K562 (cell line): ENCODE measurements at regions not wholly inside any gene's neighbourhood (a gene's known extent, or its start where the extent isn't known, plus 50 kb on each side); places are given as distances from the start of the nearest gene placed in this dataset.

Experiments
- ATAC-seq: fragments of 200-7000 bp; cut with Tn5 transposase; 3 replicates; pipeline ENCODE4 v1.9.1; 2020; ENCODE audit warnings: moderate library complexity
- BruUV-seq: library from RNA; stranded (reverse); fragments of 400-500 nt; replicated peaks from 2 replicates; lab custom pipeline; 2021; lab: Mats Ljungman, UMichigan
- CTCF ChIA-PET: fragments of 300-600 bp; formaldehyde crosslinking; extraction: SDS; loops from one replicate; lab custom pipeline; 2021; ENCODE audit warnings: low intra/inter-chr PET ratio; lab: Yijun Ruan, JAX
- POLR2A ChIA-PET: fragments of 300-600, 350-650 bp; sonication (Branson Sonifier 250); formaldehyde crosslinking; extraction: SDS; loops from one replicate; lab custom pipeline; 2021; ENCODE audit warnings: antibody characterized with exemption, inconsistent platforms; lab: Yijun Ruan, JAX
- DNase-seq, 4 experiments: peaks; one replicate each; pipeline versions ENCODE4 v3.0.0 to v3.0.0-alpha.2; 2011 to 2018; ENCODE audit warnings: low spot score in 3 of 4, mixed read lengths in 3 of 4; ENCODE audit errors: extremely low read depth in 1 of 4
- FAIRE-seq: peaks from 2 replicates; lab custom pipeline; 2011; peaks lifted over from hg19 to GRCh38; lab: Jason Lieb, UNC
- H2AFZ ChIP-seq: 2 replicates; pipeline ENCODE4 v1.6.0; 2011; ENCODE audit warnings: low read depth, low read length, control low read depth, inconsistent platforms
- H3K27ac ChIP-seq: fragments of 200-600 bp; 3 replicates; pipeline ENCODE4 v1.8.0; 2011; ENCODE audit warnings: low read depth, mild to moderate bottlenecking, control low read depth, inconsistent platforms, low read length, moderate library complexity, mixed read lengths; ENCODE audit errors: extremely low read depth
- H3K27me3 ChIP-seq, 2 experiments: fragments of 300-600 bp in 1 of 2; 2 replicates in 1 of 2; 3 replicates in 1 of 2; pipeline versions ENCODE4 v1.6.0 to v1.8.0; 2011; ENCODE audit warnings: inconsistent platforms in 2 of 2, low read length in 2 of 2, mild to moderate bottlenecking in 1 of 2, mixed read lengths in 1 of 2, moderate library complexity in 1 of 2; ENCODE audit not compliant: control insufficient read depth in 2 of 2, insufficient read depth in 2 of 2
- H3K36me3 ChIP-seq: fragments of 300-600 bp; 3 replicates; pipeline ENCODE4 v1.8.0; 2011; ENCODE audit warnings: mild to moderate bottlenecking, low read length, inconsistent platforms; ENCODE audit not compliant: control insufficient read depth, insufficient read depth
- H3K4me1 ChIP-seq, 2 experiments: fragments of 200-600 bp in 1 of 2; replicated peaks in 1 of 2; 2 replicates in 1 of 2; 3 replicates in 1 of 2; pipeline versions ENCODE4 v1.5.1 to v1.8.0; 2011; ENCODE audit warnings: inconsistent platforms in 2 of 2, low read length in 2 of 2, mild to moderate bottlenecking in 1 of 2, mixed read lengths in 1 of 2, moderate library complexity in 1 of 2; ENCODE audit not compliant: control insufficient read depth in 2 of 2, insufficient read depth in 2 of 2
- H3K4me2 ChIP-seq: 2 replicates; pipeline ENCODE4 v1.6.1; 2011; ENCODE audit warnings: low read length, control low read depth, inconsistent platforms, mixed read lengths; ENCODE audit not compliant: insufficient read depth
- H3K4me3 ChIP-seq: fragments of 200-600 bp; sonication (generic), shearing (Covaris generic); 2 replicates; pipeline ENCODE4 v1.5.1; 2016; ENCODE audit warnings: control low read depth, inconsistent platforms
- H3K79me2 ChIP-seq: fragments of 200-600 bp; 3 replicates; pipeline ENCODE4 v1.8.0; 2011; ENCODE audit warnings: low read length, inconsistent platforms; ENCODE audit not compliant: control insufficient read depth, insufficient read depth
- H3K9ac ChIP-seq, 2 experiments: 2 replicates each; pipeline versions ENCODE4 v1.6.0 to v1.6.1; 2011; ENCODE audit warnings: low read depth in 2 of 2, low read length in 2 of 2, control low read depth in 1 of 2, inconsistent platforms in 1 of 2, mild to moderate bottlenecking in 1 of 2, mixed read lengths in 1 of 2; ENCODE audit not compliant: insufficient read depth in 1 of 2
- H3K9me1 ChIP-seq: one replicate; pipeline ENCODE4 v1.6.0; 2011; ENCODE audit warnings: inconsistent platforms, mild to moderate bottlenecking, low read length, moderate library complexity; ENCODE audit not compliant: control insufficient read depth, insufficient read depth
- H3K9me3 ChIP-seq: replicated peaks from 2 replicates; pipeline ENCODE4 v1.5.1; 2011; ENCODE audit warnings: low read depth, low read length, inconsistent platforms; ENCODE audit not compliant: control insufficient read depth, insufficient read depth
- H4K20me1 ChIP-seq: replicated peaks from 2 replicates; pipeline ENCODE4 v1.6.1; 2011; ENCODE audit warnings: low read length, inconsistent platforms, mixed read lengths; ENCODE audit not compliant: control insufficient read depth, insufficient read depth
- CEBPG ChIP-seq, 3 experiments: fragments of 200-800 bp in 1 of 3; sonication (Bioruptor generic) in 1 of 3; sonication (generic) in 1 of 3; formaldehyde crosslinking in 1 of 3; IDR thresholded peaks in 2 of 3; conservative IDR thresholded peaks in 1 of 3; 2 replicates each; pipeline versions ENCODE4 v1.6.1 to v1.8.0; 2016 to 2022; ENCODE audit warnings: missing compliant biosample characterization in 2 of 3, missing genetic modification characterization in 2 of 3, mild to moderate bottlenecking in 1 of 3, missing genetic modification reagents in 1 of 3
- ZBTB7A ChIP-seq: IDR thresholded peaks from 2 replicates; pipeline ENCODE4 v1.6.1; 2011; ENCODE audit warnings: low read depth, mild to moderate bottlenecking, low read length, moderate library complexity, borderline replicate concordance; ENCODE audit not compliant: control insufficient read depth
- ZNF583 ChIP-seq: fragments of 250-450 bp; sonication (Bioruptor Pico); IDR thresholded peaks from 2 replicates; pipeline ENCODE4 v1.4.0; 2020
- WGBS: fragments of 100-300 bp; shearing (Covaris generic); methylation state at CpG from one replicate; pipeline ENCODE4 v1.1.6; 2016; ENCODE audit warnings: low coverage, mixed read lengths; ENCODE audit not compliant: insufficient coverage; ENCODE audit errors: missing lambda C conversion rate; 5-methylcytosine and 5-hydroxymethylcytosine counted together
- in situ Hi-C: fragments of 300-500 bp; cut with MboI; formaldehyde crosslinking; loops from 4 replicates; pipeline ENCODE4 v1.15.0; 2018; ENCODE audit warnings: inconsistent platforms, mixed read lengths
- intact Hi-C: fragments of 100-400 bp; cut with micrococcal nuclease; formaldehyde crosslinking; loops from 2 replicates; pipeline ENCODE4 v1.14.2; 2022
- TF ChIP-seq, protein P1 (sequence below): sonication (generic); formaldehyde crosslinking; IDR thresholded peaks from 2 replicates; pipeline ENCODE4 v1.8.0; 2023; ENCODE audit warnings: missing genetic modification reagents, mild to moderate bottlenecking, borderline replicate concordance
- TF ChIP-seq, protein P2 (sequence below): sonication (generic); formaldehyde crosslinking; IDR thresholded peaks from 2 replicates; pipeline ENCODE4 v1.8.1; 2022; ENCODE audit warnings: missing genetic modification reagents

DNA sequence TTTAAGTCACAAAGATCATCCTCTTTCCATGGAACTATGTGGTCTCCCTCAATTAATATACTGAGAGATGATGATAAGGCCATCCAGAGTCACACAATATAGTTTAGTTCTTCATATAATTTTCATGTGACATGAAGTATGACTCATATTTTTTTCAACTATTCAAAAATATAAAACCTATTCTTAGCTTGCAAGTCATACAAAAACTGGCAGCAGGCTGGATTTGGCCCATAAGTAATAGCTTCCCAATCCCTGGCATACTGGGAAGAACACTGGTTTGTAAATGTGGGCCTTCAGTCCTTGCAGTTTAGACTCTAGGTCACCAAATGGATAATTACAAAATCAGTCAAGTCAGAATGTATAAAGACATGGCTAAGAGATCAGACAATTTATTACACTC is 356.6 kb downstream of the PPP1R3A start (continued):
- TF ChIP-seq, protein P1, sequence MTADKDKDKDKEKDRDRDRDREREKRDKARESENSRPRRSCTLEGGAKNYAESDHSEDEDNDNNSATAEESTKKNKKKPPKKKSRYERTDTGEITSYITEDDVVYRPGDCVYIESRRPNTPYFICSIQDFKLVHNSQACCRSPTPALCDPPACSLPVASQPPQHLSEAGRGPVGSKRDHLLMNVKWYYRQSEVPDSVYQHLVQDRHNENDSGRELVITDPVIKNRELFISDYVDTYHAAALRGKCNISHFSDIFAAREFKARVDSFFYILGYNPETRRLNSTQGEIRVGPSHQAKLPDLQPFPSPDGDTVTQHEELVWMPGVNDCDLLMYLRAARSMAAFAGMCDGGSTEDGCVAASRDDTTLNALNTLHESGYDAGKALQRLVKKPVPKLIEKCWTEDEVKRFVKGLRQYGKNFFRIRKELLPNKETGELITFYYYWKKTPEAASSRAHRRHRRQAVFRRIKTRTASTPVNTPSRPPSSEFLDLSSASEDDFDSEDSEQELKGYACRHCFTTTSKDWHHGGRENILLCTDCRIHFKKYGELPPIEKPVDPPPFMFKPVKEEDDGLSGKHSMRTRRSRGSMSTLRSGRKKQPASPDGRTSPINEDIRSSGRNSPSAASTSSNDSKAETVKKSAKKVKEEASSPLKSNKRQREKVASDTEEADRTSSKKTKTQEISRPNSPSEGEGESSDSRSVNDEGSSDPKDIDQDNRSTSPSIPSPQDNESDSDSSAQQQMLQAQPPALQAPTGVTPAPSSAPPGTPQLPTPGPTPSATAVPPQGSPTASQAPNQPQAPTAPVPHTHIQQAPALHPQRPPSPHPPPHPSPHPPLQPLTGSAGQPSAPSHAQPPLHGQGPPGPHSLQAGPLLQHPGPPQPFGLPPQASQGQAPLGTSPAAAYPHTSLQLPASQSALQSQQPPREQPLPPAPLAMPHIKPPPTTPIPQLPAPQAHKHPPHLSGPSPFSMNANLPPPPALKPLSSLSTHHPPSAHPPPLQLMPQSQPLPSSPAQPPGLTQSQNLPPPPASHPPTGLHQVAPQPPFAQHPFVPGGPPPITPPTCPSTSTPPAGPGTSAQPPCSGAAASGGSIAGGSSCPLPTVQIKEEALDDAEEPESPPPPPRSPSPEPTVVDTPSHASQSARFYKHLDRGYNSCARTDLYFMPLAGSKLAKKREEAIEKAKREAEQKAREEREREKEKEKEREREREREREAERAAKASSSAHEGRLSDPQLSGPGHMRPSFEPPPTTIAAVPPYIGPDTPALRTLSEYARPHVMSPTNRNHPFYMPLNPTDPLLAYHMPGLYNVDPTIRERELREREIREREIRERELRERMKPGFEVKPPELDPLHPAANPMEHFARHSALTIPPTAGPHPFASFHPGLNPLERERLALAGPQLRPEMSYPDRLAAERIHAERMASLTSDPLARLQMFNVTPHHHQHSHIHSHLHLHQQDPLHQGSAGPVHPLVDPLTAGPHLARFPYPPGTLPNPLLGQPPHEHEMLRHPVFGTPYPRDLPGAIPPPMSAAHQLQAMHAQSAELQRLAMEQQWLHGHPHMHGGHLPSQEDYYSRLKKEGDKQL (CRISPR knock-in tag), result no peak
- TF ChIP-seq, protein P2, sequence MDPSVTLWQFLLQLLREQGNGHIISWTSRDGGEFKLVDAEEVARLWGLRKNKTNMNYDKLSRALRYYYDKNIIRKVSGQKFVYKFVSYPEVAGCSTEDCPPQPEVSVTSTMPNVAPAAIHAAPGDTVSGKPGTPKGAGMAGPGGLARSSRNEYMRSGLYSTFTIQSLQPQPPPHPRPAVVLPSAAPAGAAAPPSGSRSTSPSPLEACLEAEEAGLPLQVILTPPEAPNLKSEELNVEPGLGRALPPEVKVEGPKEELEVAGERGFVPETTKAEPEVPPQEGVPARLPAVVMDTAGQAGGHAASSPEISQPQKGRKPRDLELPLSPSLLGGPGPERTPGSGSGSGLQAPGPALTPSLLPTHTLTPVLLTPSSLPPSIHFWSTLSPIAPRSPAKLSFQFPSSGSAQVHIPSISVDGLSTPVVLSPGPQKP, result no peak
- TF ChIP-seq ZBTB7A, result no peak

DNA sequence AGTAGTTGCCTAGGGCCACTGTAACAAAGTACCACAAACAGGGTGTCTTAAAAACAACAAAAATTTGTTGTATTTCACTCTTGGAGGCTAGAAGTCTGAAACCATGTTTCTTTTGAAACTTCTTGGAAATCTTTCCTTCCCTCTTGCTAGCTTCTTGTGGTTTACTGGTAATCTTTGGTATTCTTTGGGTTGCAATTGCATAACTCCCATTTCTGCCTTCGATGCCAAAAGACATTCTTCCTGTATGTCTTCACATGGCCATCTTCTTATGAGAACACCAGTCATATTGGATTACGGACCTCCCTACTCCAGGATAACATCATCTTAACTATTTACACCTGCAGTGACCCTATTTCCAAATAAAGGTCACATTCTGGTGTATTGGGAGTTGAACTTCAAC is 357.4 kb downstream of the PPP1R3A start:
- no peak overlapping the region for H3K9ac ChIP-seq
- H4K20me1 ChIP-seq, result no peaks in the 10 kb centered on the region
- H3K9me3 ChIP-seq, result no peaks in the 10 kb centered on the region; the same call in none of the 2 replicates
- 9% methylated on average over 2 of the region's 2 CpGs for WGBS
- BruUV-seq, result no TSS peak
- no peak for DNase-seq
- intact Hi-C loops (no loop called here), in situ Hi-C loops (no loop called here)
- no peaks in the 10 kb centered on the region for H3K4me1 ChIP-seq
- POLR2A ChIA-PET, result interaction anchor here (0.6 to 1.4 kb wide), 2 partner anchors 8 to 49 kb away, joined by 4 to 5 read pairs; no protein-coding TSS in a partner anchor
- no peaks in the 10 kb centered on the region for H3K27me3 ChIP-seq
- H3K4me3 ChIP-seq, result no peak overlapping the region
- H3K9me1 ChIP-seq, result no peaks in the 10 kb centered on the region
- no peak overlapping the region for H3K4me2 ChIP-seq
- no peak for ATAC-seq
- TF ChIP-seq ZNF583 (CRISPR knock-in tag) (no peak), CEBPG (CRISPR knock-in tag; IDR thresholded peaks at IDR 0.05) (no peak), CEBPG (tag; conservative IDR thresholded peaks at IDR 0.05 in 1 of 2, IDR thresholded peaks at IDR 0.05 in 1 of 2) (peak in 1 of 2 experiments; percentile 23; a peak in 1 of 4 replicates)
- TF ChIP-seq, all 486 proteins: peak for 1
- Histone ChIP-seq H3K79me2 (no peaks in the 10 kb centered on the region), H3K36me3 (no peaks in the 10 kb centered on the region), H3K27ac (no peak overlapping the region), H2AFZ (no peak overlapping the region)
- CTCF ChIA-PET, result no interaction called here
- no peak for FAIRE-seq
